AG10803 (cell line): ENCODE measurements at regions not wholly inside any gene's neighbourhood (a gene's known extent, or its start where the extent isn't known, plus 50 kb on each side); places are given as distances from the start of the nearest gene placed in this dataset.
A peak's percentile ranks its signal among the peaks of the same experiment; 100 is the strongest.

Experiments
- DNase-seq: peaks from one replicate; pipeline ENCODE4 v3.0.0; 2010; ENCODE audit warnings: low read depth
- H3K4me3 ChIP-seq: 2 replicates; pipeline ENCODE4 v1.5.1; 2011; ENCODE audit warnings: mild to moderate bottlenecking, low read length, control low read depth
- TF ChIP-seq, protein P1 (sequence below): conservative IDR thresholded peaks from 2 replicates; pipeline ENCODE4 v1.5.1; 2011; ENCODE audit warnings: mild to moderate bottlenecking, low read length, control low read depth, inconsistent platforms

- no peak overlapping the region for H3K4me3 ChIP-seq
- TF ChIP-seq, protein P1, sequence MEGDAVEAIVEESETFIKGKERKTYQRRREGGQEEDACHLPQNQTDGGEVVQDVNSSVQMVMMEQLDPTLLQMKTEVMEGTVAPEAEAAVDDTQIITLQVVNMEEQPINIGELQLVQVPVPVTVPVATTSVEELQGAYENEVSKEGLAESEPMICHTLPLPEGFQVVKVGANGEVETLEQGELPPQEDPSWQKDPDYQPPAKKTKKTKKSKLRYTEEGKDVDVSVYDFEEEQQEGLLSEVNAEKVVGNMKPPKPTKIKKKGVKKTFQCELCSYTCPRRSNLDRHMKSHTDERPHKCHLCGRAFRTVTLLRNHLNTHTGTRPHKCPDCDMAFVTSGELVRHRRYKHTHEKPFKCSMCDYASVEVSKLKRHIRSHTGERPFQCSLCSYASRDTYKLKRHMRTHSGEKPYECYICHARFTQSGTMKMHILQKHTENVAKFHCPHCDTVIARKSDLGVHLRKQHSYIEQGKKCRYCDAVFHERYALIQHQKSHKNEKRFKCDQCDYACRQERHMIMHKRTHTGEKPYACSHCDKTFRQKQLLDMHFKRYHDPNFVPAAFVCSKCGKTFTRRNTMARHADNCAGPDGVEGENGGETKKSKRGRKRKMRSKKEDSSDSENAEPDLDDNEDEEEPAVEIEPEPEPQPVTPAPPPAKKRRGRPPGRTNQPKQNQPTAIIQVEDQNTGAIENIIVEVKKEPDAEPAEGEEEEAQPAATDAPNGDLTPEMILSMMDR = no peak
- no peak for DNase-seq
Measured at GRCh38 chr12:92634202-92634601, 68.6 kb upstream of the PLEKHG7 start.

GRCh38 chr12:92630968-92631367, 71.8 kb upstream of the PLEKHG7 start:
- no peak overlapping the region for H3K4me3 ChIP-seq
- TF ChIP-seq, protein P1 = no peak
- no peak for DNase-seq

DNA sequence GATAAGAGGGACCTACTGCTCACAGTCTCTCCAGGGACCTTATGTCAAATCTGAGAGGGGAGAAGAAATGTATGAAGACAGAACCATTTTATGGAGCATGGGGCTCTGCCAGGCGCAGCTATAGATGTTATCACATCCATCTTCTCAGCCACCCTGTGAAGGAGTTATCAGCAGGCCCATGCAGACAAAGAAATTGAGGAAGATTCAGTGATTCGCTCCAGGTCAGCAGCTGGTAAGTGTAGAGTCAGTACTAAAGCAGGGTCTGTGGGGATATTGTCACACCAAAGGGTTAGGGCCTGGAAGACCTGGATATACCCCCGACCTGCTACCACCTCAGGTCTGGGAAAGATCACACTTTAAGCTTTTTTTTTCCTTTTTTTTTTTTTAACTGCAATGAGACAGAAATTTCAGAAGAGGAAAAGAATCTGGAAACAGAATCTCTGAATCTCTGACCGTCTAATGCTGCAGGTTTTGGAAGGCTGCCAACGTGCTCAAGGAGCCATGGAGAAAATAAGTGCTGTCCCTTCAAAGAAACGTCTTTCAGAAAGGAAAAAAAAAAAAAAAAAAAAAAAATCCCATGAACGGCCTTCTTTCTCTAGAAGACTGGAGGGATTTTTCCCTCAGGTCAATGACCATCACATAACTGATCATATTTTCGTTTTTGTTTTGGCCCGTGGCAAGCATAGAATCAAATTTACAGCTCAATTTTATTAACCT, 73.3 kb upstream of the PLEKHG7 start:
- TF ChIP-seq, protein P1 = no peak
- H3K4me3 ChIP-seq = no peak overlapping the region
- no peak for DNase-seq

DNA sequence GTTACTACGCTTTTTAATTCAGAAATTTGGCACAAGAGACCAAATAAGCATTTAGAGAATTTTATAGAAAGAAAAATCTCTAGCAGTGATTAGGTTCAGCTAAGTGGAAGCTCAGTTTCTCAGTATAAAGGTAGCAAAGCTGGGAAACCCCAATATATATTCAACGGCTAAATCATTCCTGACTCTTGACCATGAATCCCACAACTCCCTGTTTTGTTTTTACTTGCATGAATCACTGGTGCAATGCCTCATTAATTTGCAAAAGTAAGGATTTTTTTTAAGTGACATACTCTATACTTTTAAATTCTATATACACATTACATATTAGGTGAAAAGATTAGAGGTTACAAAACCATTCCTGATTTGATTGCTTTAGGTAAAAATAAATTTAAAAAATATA, 74.3 kb upstream of the PLEKHG7 start:
- TF ChIP-seq, protein P1 = no peak
- DNase-seq = no peak
- H3K4me3 ChIP-seq = no peak overlapping the region

DNA sequence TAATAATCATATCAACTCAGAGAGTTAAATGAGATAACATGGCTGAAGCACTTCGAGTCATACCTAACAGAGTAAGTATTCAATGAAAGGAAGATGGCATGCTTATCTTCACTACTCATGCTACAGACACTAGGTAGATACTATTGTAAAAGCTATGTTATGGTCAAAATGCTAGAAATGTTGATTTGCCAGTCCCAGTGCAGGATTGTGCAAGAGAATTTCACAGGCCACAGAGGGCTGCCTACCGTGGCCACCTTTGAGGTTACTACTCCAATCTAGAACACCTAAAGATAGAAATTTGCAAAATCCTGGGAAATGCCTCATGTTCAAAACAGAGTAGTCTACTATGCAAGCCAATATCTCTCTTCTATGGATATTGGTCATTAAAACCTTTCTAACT, 75.3 kb upstream of the PLEKHG7 start:
- TF ChIP-seq, protein P1 = no peak
- no peak overlapping the region for H3K4me3 ChIP-seq
- DNase-seq = no peak

- TF ChIP-seq, protein P1 = no peak
- no peak overlapping the region for H3K4me3 ChIP-seq
- DNase-seq = no peak
Measured at GRCh38 chr12:92625639-92626310, 77.0 kb upstream of the PLEKHG7 start.

- no peak overlapping the region for H3K4me3 ChIP-seq
- peak; percentile 55 for DNase-seq
- TF ChIP-seq, protein P1 = no peak
Measured at GRCh38 chr12:92624236-92624635, 78.6 kb upstream of the PLEKHG7 start.
